OCI-LY7 (cell line): ENCODE measurements at regions not wholly inside any gene's neighbourhood (a gene's known extent, or its start where the extent isn't known, plus 50 kb on each side); places are given as distances from the start of the nearest gene placed in this dataset.

Experiments used
- BruUV-seq: library from RNA; stranded (reverse); fragments of 400-500 nt; replicated peaks from 2 replicates; lab custom pipeline; 2021; lab: Mats Ljungman, UMichigan
- CTCF ChIA-PET: fragments of 300-600 bp; sonication (Branson Sonifier 250); formaldehyde crosslinking; loops from one replicate; lab custom pipeline; 2022; ENCODE audit warnings: antibody characterized with exemption; ENCODE audit not compliant: unreplicated experiment; lab: Charles Lee
- POLR2A ChIA-PET: fragments of 300-600 bp; sonication (Branson Sonifier 250); formaldehyde crosslinking; loops from one replicate; lab custom pipeline; 2022; ENCODE audit warnings: antibody characterized with exemption; lab: Charles Lee
- DNase-seq: peaks from one replicate; pipeline ENCODE4 v3.0.0-alpha.2; 2015; ENCODE audit warnings: low spot score
- H2AFZ ChIP-seq: fragments of 200-600 bp; sonication (generic), shearing (Covaris generic); 2 replicates; pipeline ENCODE4 v1.6.1; 2014; ENCODE audit warnings: mild to moderate bottlenecking, antibody characterized with exemption, low read length, moderate library complexity
- H3K27ac ChIP-seq: fragments of 200-600 bp; sonication (generic); 2 replicates; pipeline ENCODE4 v1.5.1; 2014; ENCODE audit warnings: mixed run types, low read depth, mild to moderate bottlenecking, moderate library complexity, low read length, inconsistent platforms; ENCODE audit not compliant: poor library complexity, severe bottlenecking
- H3K36me3 ChIP-seq: fragments of 200-600 bp; sonication (generic); 2 replicates; pipeline ENCODE4 v1.6.1; 2014; ENCODE audit warnings: mild to moderate bottlenecking, antibody characterized with exemption, low read length, moderate library complexity, mixed read lengths; ENCODE audit not compliant: insufficient read depth
- H3K4me1 ChIP-seq: fragments of 200-600 bp; sonication (generic); 2 replicates; pipeline ENCODE4 v1.5.1; 2014; ENCODE audit warnings: mild to moderate bottlenecking, low read length; ENCODE audit not compliant: insufficient read depth, poor library complexity, severe bottlenecking
- H3K4me2 ChIP-seq: fragments of 200-600 bp; sonication (generic); 2 replicates; pipeline ENCODE4 v1.6.1; 2014; ENCODE audit warnings: mild to moderate bottlenecking, low read length
- H3K4me3 ChIP-seq: fragments of 200-600 bp; sonication (generic); 2 replicates; pipeline ENCODE4 v1.5.1; 2014; ENCODE audit warnings: mild to moderate bottlenecking, low read depth, low read length; ENCODE audit not compliant: poor library complexity, severe bottlenecking
- H3K79me2 ChIP-seq: fragments of 200-600 bp; sonication (generic); 2 replicates; pipeline ENCODE4 v1.6.1; 2016; ENCODE audit warnings: low read depth, mild to moderate bottlenecking, low read length, moderate library complexity, mixed read lengths; ENCODE audit not compliant: insufficient read depth
- H3K9me2 ChIP-seq: fragments of 200-600 bp; sonication (generic); 2 replicates; pipeline ENCODE4 v1.6.1; 2016; ENCODE audit warnings: mild to moderate bottlenecking, low read length, mixed read lengths; ENCODE audit not compliant: insufficient read depth
- H3K9me3 ChIP-seq: fragments of 200-600 bp; sonication (generic); 2 replicates; pipeline ENCODE4 v1.6.1; 2014; ENCODE audit warnings: mild to moderate bottlenecking, mixed run types, low read length, mixed read lengths
- H4K20me1 ChIP-seq: fragments of 200-600 bp; sonication (generic); 2 replicates; pipeline ENCODE4 v1.6.1; 2014; ENCODE audit warnings: mild to moderate bottlenecking, antibody characterized with exemption, low read length, moderate library complexity, mixed read lengths; ENCODE audit not compliant: insufficient read depth
- EZH2phosphoT487 ChIP-seq: fragments of 200-600 bp; sonication (generic); IDR thresholded peaks from 2 replicates; pipeline ENCODE4 v1.6.1; 2018; ENCODE audit warnings: low read depth, borderline replicate concordance, mild to moderate bottlenecking, mixed run types, antibody characterized with exemption, low read length, moderate library complexity, mixed read lengths
- intact Hi-C: fragments of 100-400 bp; cut with micrococcal nuclease; formaldehyde crosslinking; loops from one replicate; pipeline ENCODE4 v1.10.0; 2022; ENCODE audit not compliant: unreplicated experiment
- TF ChIP-seq, protein P1 (sequence below): fragments of 200-600 bp; sonication (generic); conservative IDR thresholded peaks from 2 replicates; pipeline ENCODE4 v1.5.1; 2014; ENCODE audit warnings: mild to moderate bottlenecking, antibody characterized with exemption, low read length, moderate library complexity, mixed read lengths

DNA sequence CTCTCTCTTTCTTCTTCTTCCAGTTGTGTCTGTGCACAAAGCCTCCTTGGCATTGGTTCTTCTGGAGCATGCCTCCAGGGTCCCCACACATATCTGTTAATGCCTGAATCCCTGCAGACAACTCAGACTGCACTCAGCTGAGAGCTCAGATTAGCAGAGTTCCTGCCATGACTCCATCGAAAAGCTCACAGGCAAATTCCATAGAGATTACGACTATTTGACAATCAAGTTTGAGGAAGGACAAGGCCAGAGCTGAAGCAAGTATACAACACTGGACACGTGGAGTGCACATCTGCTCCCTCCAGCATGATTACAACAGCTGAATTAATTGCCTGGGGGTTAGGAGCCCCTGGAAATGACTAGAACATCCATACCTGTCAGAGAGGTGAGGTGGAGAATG lies 190.7 kb downstream of the INSIG2 start:
- CTCF ChIA-PET: interaction anchor here (0.5 to 0.9 kb wide), 2 partner anchors 11 to 51 kb away, joined by 3 read pairs; no protein-coding TSS in a partner anchor
- Histone ChIP-seq H3K4me1 (no peaks in the 10 kb centered on the region), H2AFZ (no peak overlapping the region), H3K27ac (no peak overlapping the region), H3K4me3 (no peak overlapping the region), H3K4me2 (no peak overlapping the region), H4K20me1 (no peaks in the 10 kb centered on the region), H3K9me2 (no peaks in the 10 kb centered on the region), H3K36me3 (no peaks in the 10 kb centered on the region), H3K9me3 (no peaks in the 10 kb centered on the region), H3K79me2 (no peaks in the 10 kb centered on the region)
- POLR2A ChIA-PET: interaction anchor here (0.9 to 1.1 kb wide), 2 partner anchors 18 to 255 kb away, joined by 3 read pairs; no protein-coding TSS in a partner anchor
- no TSS peak for BruUV-seq
- intact Hi-C loops: no loop called here
- DNase-seq: no peak
- TF ChIP-seq EZH2phosphoT487: no peak
- TF ChIP-seq, protein P1, sequence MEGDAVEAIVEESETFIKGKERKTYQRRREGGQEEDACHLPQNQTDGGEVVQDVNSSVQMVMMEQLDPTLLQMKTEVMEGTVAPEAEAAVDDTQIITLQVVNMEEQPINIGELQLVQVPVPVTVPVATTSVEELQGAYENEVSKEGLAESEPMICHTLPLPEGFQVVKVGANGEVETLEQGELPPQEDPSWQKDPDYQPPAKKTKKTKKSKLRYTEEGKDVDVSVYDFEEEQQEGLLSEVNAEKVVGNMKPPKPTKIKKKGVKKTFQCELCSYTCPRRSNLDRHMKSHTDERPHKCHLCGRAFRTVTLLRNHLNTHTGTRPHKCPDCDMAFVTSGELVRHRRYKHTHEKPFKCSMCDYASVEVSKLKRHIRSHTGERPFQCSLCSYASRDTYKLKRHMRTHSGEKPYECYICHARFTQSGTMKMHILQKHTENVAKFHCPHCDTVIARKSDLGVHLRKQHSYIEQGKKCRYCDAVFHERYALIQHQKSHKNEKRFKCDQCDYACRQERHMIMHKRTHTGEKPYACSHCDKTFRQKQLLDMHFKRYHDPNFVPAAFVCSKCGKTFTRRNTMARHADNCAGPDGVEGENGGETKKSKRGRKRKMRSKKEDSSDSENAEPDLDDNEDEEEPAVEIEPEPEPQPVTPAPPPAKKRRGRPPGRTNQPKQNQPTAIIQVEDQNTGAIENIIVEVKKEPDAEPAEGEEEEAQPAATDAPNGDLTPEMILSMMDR: no peak

GRCh38 chr2:118278046-118278445 lies 189.8 kb downstream of the INSIG2 start:
- ChIA-PET CTCF (no interaction called here), POLR2A (no interaction called here)
- Histone ChIP-seq H2AFZ (no peak overlapping the region), H3K4me1 (no peaks in the 10 kb centered on the region), H3K9me3 (no peaks in the 10 kb centered on the region), H3K79me2 (no peaks in the 10 kb centered on the region), H3K4me3 (no peak overlapping the region), H3K36me3 (no peaks in the 10 kb centered on the region), H3K4me2 (no peak overlapping the region), H3K27ac (no peak overlapping the region), H3K9me2 (no peaks in the 10 kb centered on the region), H4K20me1 (no peaks in the 10 kb centered on the region)
- intact Hi-C loops: no loop called here
- TF ChIP-seq EZH2phosphoT487: no peak
- TF ChIP-seq, protein P1: 0 out of 2 replicates have a peak, but pooled peaks have one; percentile 17
- no TSS peak for BruUV-seq
- DNase-seq: no peak

- ChIA-PET CTCF (no interaction called here), POLR2A (no interaction called here)
- intact Hi-C loops: no loop called here
Measured at GRCh38 chr2:118274841-118275510, 186.7 kb downstream of the INSIG2 start.

More at GRCh38 chr2:118274841-118275510, 186.7 kb downstream of the INSIG2 start:
- H3K79me2 ChIP-seq: no peaks in the 10 kb centered on the region
- H3K27ac ChIP-seq: no peak overlapping the region
- H3K9me3 ChIP-seq: no peaks in the 10 kb centered on the region
- no peaks in the 10 kb centered on the region for H3K4me1 ChIP-seq
- H3K36me3 ChIP-seq: no peaks in the 10 kb centered on the region
- no peak overlapping the region for H2AFZ ChIP-seq
- H3K4me3 ChIP-seq: no peak overlapping the region
- H4K20me1 ChIP-seq: no peaks in the 10 kb centered on the region
- H3K4me2 ChIP-seq: no peak overlapping the region
- no peak for DNase-seq
- TF ChIP-seq, protein P1: no peak
- TF ChIP-seq EZH2phosphoT487: no peak
- H3K9me2 ChIP-seq: no peaks in the 10 kb centered on the region
- no TSS peak for BruUV-seq
